H9 (cell line): ENCODE measurements at regions not wholly inside any gene's neighbourhood (a gene's known extent, or its start where the extent isn't known, plus 50 kb on each side); places are given as distances from the start of the nearest gene placed in this dataset.

ENCODE experiments used
- DNase-seq: peaks from one replicate; pipeline ENCODE4 v3.0.0-alpha.2; 2017
- H2AFZ ChIP-seq: one replicate; pipeline ENCODE4 v1.6.1; 2013; ENCODE audit warnings: mild to moderate bottlenecking, low read length, control low read depth, moderate library complexity
- H2AK5ac ChIP-seq: 2 replicates; pipeline ENCODE4 v1.6.1; 2013; ENCODE audit warnings: low read length, control low read depth, mixed read lengths; ENCODE audit not compliant: insufficient read length
- H2BK120ac ChIP-seq: one replicate; pipeline ENCODE4 v1.6.1; 2013; ENCODE audit warnings: low read depth, mild to moderate bottlenecking, low read length, control low read depth, inconsistent platforms; ENCODE audit not compliant: poor library complexity, severe bottlenecking
- H2BK12ac ChIP-seq: 2 replicates; pipeline ENCODE4 v1.6.1; 2013; ENCODE audit warnings: low read length, control low read depth, mixed read lengths, low read depth; ENCODE audit not compliant: insufficient read length
- H2BK15ac ChIP-seq: 2 replicates; pipeline ENCODE4 v1.6.1; 2013; ENCODE audit warnings: low read depth, low read length, control low read depth
- H2BK20ac ChIP-seq: one replicate; pipeline ENCODE4 v1.6.1; 2013; ENCODE audit warnings: low read depth, mild to moderate bottlenecking, low read length, control low read depth, inconsistent platforms; ENCODE audit not compliant: poor library complexity, severe bottlenecking
- H2BK5ac ChIP-seq: 2 replicates; pipeline ENCODE4 v1.6.1; 2013; ENCODE audit warnings: low read length, control low read depth, mixed read lengths; ENCODE audit not compliant: insufficient read length
- H3K14ac ChIP-seq: 2 replicates; pipeline ENCODE4 v1.6.1; 2013; ENCODE audit warnings: low read length, control low read depth; ENCODE audit not compliant: insufficient read depth
- H3K18ac ChIP-seq: 2 replicates; pipeline ENCODE4 v1.6.1; 2013; ENCODE audit warnings: low read depth, mild to moderate bottlenecking, mixed read lengths, low read length, control low read depth; ENCODE audit not compliant: insufficient read length
- H3K23ac ChIP-seq: 2 replicates; pipeline ENCODE4 v1.6.1; 2013; ENCODE audit warnings: low read length, control low read depth, mixed read lengths, low read depth; ENCODE audit not compliant: insufficient read length
- H3K23me2 ChIP-seq: 2 replicates; pipeline ENCODE4 v1.6.1; 2013; ENCODE audit warnings: low read depth, mild to moderate bottlenecking, mixed read lengths, low read length, control low read depth; ENCODE audit not compliant: insufficient read length, poor library complexity, severe bottlenecking
- H3K27ac ChIP-seq: 2 replicates; pipeline ENCODE4 v1.5.1; 2013; ENCODE audit warnings: low read length, control low read depth, mixed read lengths, low read depth; ENCODE audit not compliant: insufficient read length
- H3K27me3 ChIP-seq: 2 replicates; pipeline ENCODE4 v1.6.1; 2013; ENCODE audit warnings: low read length, control low read depth, inconsistent platforms; ENCODE audit not compliant: insufficient read depth
- H3K4ac ChIP-seq: 2 replicates; pipeline ENCODE4 v1.6.1; 2013; ENCODE audit warnings: low read depth, mild to moderate bottlenecking, control low read depth, inconsistent platforms, low read length, moderate library complexity
- H3K4me1 ChIP-seq: 2 replicates; pipeline ENCODE4 v1.6.1; 2013; ENCODE audit warnings: low read length, control low read depth, inconsistent platforms; ENCODE audit not compliant: insufficient read depth
- H3K4me2 ChIP-seq: 2 replicates; pipeline ENCODE4 v1.6.1; 2013; ENCODE audit warnings: low read length, control low read depth, mixed read lengths; ENCODE audit not compliant: insufficient read length, insufficient read depth
- H3K56ac ChIP-seq: 2 replicates; pipeline ENCODE4 v1.6.1; 2013; ENCODE audit warnings: low read depth, mild to moderate bottlenecking, mixed read lengths, low read length, control low read depth; ENCODE audit not compliant: insufficient read length
- H3K79me1 ChIP-seq: 2 replicates; pipeline ENCODE4 v1.6.1; 2013; ENCODE audit warnings: low read depth, mild to moderate bottlenecking, moderate library complexity, low read length, control low read depth, inconsistent platforms; ENCODE audit not compliant: insufficient read depth, poor library complexity, severe bottlenecking
- H3K79me2 ChIP-seq: 2 replicates; pipeline ENCODE4 v1.6.1; 2013; ENCODE audit warnings: low read length, control low read depth, inconsistent platforms; ENCODE audit not compliant: insufficient read depth
- H3K9ac ChIP-seq: 2 replicates; pipeline ENCODE4 v1.6.1; 2013; ENCODE audit warnings: low read length, control low read depth, mixed read lengths; ENCODE audit not compliant: insufficient read length; ENCODE audit errors: extremely low read depth
- H3K9me3 ChIP-seq: one replicate; pipeline ENCODE4 v1.6.1; 2013; ENCODE audit warnings: low read depth, low read length, inconsistent platforms; ENCODE audit not compliant: control insufficient read depth
- H3T11ph ChIP-seq: one replicate; pipeline ENCODE4 v1.6.1; 2013; ENCODE audit warnings: mild to moderate bottlenecking, low read length, control low read depth, inconsistent platforms
- H4K20me1 ChIP-seq: one replicate; pipeline ENCODE4 v1.6.1; 2013; ENCODE audit not compliant: control insufficient read depth, insufficient read length, insufficient read depth
- H4K5ac ChIP-seq: 2 replicates; pipeline ENCODE4 v1.6.1; 2013; ENCODE audit warnings: low read depth, mild to moderate bottlenecking, mixed read lengths, low read length, control low read depth; ENCODE audit not compliant: insufficient read length
- H4K8ac ChIP-seq: replicated peaks from 2 replicates; pipeline ENCODE4 v1.6.1; 2013; ENCODE audit warnings: low read length, control low read depth, mixed read lengths, low read depth; ENCODE audit not compliant: insufficient read length
- H4K91ac ChIP-seq: 2 replicates; pipeline ENCODE4 v1.6.1; 2013; ENCODE audit warnings: low read depth, mild to moderate bottlenecking, moderate library complexity, mixed read lengths, low read length, control low read depth; ENCODE audit not compliant: insufficient read length
- H3K27ac Mint-ChIP-seq, 3 experiments: 2 replicates in 2 of 3; 3 replicates in 1 of 3; pipeline ENCODE4 v1.8.0; 2020 to 2021; ENCODE audit warnings: mixed read lengths in 3 of 3, mild to moderate bottlenecking in 1 of 3, moderate library complexity in 1 of 3
- H3K27me3 Mint-ChIP-seq: 2 replicates; pipeline ENCODE4 v1.8.0; 2021; ENCODE audit warnings: low read depth, mild to moderate bottlenecking, moderate library complexity, mixed read lengths
- H3K36me3 Mint-ChIP-seq, 3 experiments: 2 replicates in 2 of 3; 3 replicates in 1 of 3; pipeline ENCODE4 v1.8.0; 2020 to 2021; ENCODE audit warnings: low read depth in 3 of 3, mixed read lengths in 3 of 3; ENCODE audit not compliant: insufficient read depth in 1 of 3
- H3K4me1 Mint-ChIP-seq, 2 experiments: 2 replicates each; pipeline ENCODE4 v1.8.0; 2020; ENCODE audit warnings: mixed read lengths in 2 of 2
- H3K4me3 Mint-ChIP-seq, 2 experiments: 2 replicates in 1 of 2; 3 replicates in 1 of 2; pipeline ENCODE4 v1.8.0; 2020 to 2021; ENCODE audit warnings: mild to moderate bottlenecking in 2 of 2, mixed read lengths in 2 of 2, moderate library complexity in 1 of 2
- H3K9me3 Mint-ChIP-seq, 2 experiments: 2 replicates in 1 of 2; 3 replicates in 1 of 2; pipeline ENCODE4 v1.8.0; 2020; ENCODE audit warnings: mild to moderate bottlenecking in 2 of 2, mixed read lengths in 2 of 2, moderate library complexity in 1 of 2
- WGBS: extraction: QIAGEN DNeasy Blood & Tissue Kit; methylation state at CpG from one replicate; pipeline ENCODE4 v1.1.7; 2013; ENCODE audit warnings: missing lambda C conversion rate, low lambda C conversion rate, mixed read lengths; ENCODE audit not compliant: insufficient read length; ENCODE audit errors: extremely low coverage; 5-methylcytosine and 5-hydroxymethylcytosine counted together
- TF ChIP-seq, protein P1 (sequence below): fragments of 200-600 bp; sonication (generic); conservative IDR thresholded peaks from 3 replicates; pipeline ENCODE4 v1.8.0; 2021; ENCODE audit warnings: antibody characterized with exemption, mild to moderate bottlenecking

DNA sequence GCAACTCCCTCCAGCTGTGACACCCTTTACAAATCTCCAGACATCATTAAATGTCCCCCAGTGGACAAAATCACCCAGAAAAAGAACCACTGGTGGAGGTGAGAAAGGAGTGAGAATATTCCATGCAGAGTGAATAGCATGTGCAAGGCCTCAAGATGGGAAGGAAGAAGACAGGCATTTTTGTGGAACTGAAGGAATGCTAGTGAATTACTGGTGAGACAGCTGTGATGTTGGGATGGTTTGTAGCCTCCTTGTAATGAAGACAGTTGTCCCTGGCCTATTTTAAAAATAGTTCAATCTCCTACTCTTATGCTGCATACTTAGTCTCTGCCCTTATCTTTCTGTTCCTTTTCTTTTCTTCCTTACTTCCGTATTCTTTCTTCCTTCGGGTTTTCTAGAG, 124.9 kb upstream of the RPS23 start:
- Histone ChIP-seq H2AFZ (no peak overlapping the region), H2BK12ac (no peak overlapping the region), H3K4me2 (no peak overlapping the region), H2BK5ac (no peak overlapping the region), H3K23me2 (no peaks in the 10 kb centered on the region), H2AK5ac (no peak overlapping the region), H2BK120ac (no peak overlapping the region), H2BK15ac (no peak overlapping the region), H3K4me1 (peaks cover 3% of the 10 kb centered on the region; the same call in 1 of the 2 replicates), H3K27me3 (no peaks in the 10 kb centered on the region), H2BK20ac (no peak overlapping the region), H3T11ph (no peak overlapping the region), H4K8ac (no peak overlapping the region), H3K79me1 (no peaks in the 10 kb centered on the region), H4K20me1 (no peaks in the 10 kb centered on the region), H3K4ac (no peak overlapping the region), H3K18ac (no peak overlapping the region), H3K56ac (no peak overlapping the region), H4K5ac (no peak overlapping the region), H3K9me3 (no peaks in the 10 kb centered on the region), H3K27ac (no peak overlapping the region), H4K91ac (no peak overlapping the region), H3K9ac (no peak overlapping the region), H3K23ac (no peak overlapping the region), H3K14ac (no peak overlapping the region), H3K79me2 (no peaks in the 10 kb centered on the region)
- TF ChIP-seq, protein P1, sequence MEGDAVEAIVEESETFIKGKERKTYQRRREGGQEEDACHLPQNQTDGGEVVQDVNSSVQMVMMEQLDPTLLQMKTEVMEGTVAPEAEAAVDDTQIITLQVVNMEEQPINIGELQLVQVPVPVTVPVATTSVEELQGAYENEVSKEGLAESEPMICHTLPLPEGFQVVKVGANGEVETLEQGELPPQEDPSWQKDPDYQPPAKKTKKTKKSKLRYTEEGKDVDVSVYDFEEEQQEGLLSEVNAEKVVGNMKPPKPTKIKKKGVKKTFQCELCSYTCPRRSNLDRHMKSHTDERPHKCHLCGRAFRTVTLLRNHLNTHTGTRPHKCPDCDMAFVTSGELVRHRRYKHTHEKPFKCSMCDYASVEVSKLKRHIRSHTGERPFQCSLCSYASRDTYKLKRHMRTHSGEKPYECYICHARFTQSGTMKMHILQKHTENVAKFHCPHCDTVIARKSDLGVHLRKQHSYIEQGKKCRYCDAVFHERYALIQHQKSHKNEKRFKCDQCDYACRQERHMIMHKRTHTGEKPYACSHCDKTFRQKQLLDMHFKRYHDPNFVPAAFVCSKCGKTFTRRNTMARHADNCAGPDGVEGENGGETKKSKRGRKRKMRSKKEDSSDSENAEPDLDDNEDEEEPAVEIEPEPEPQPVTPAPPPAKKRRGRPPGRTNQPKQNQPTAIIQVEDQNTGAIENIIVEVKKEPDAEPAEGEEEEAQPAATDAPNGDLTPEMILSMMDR = no peak
- peaks cover 19 to 20% of the 10 kb centered on the region in 2 experiments for H3K9me3 Mint-ChIP-seq
- no peak for DNase-seq
- H3K27me3 Mint-ChIP-seq = peaks cover 2% of the 10 kb centered on the region; the same call in 1 of the 2 replicates
- no peak overlapping the region for H3K4me3 Mint-ChIP-seq
- H3K27ac Mint-ChIP-seq = no peak overlapping the region
- WGBS = no CpG with 5 or more reads among the region's 2 CpGs
- H3K4me1 Mint-ChIP-seq = peaks cover 23 to 24% of the 10 kb centered on the region in 2 experiments
- H3K36me3 Mint-ChIP-seq = peaks cover 7 to 22% (median 8%) of the 10 kb centered on the region in 3 experiments; a peak in 6 of 7 replicates
